HEK293 (cell line): ENCODE measurements at regions not wholly inside any gene's neighbourhood (a gene's known extent, or its start where the extent isn't known, plus 50 kb on each side); places are given as distances from the start of the nearest gene placed in this dataset.

ENCODE experiments used
- CTCF ChIA-PET: fragments of 350-600 bp; formaldehyde crosslinking; extraction: SDS; loops from one replicate; lab custom pipeline; 2021; ENCODE audit warnings: antibody characterized with exemption; lab: Yijun Ruan, JAX
- POLR2A ChIA-PET: fragments of 300-600 bp; formaldehyde crosslinking; extraction: SDS; loops from one replicate; lab custom pipeline; 2020; ENCODE audit warnings: antibody characterized with exemption, inconsistent platforms; lab: Yijun Ruan, JAX
- H3K27ac ChIP-seq: fragments of 200-500 bp; sonication (Bioruptor generic); 2 replicates; pipeline ENCODE4 v1.5.1; 2014; ENCODE audit warnings: low read depth, low read length, control low read depth, inconsistent platforms; ENCODE audit errors: extremely low read depth
- H3K36me3 ChIP-seq, 2 experiments: fragments of 200-500 bp in 1 of 2; sonication (Bioruptor generic) in 1 of 2; 1 replicate in 1 of 2; 2 replicates in 1 of 2; pipeline ENCODE4 v1.5.1; 2014 to 2017; ENCODE audit warnings: inconsistent platforms in 2 of 2, low read length in 2 of 2; ENCODE audit not compliant: control insufficient read depth in 2 of 2, insufficient read depth in 1 of 2
- H3K4me1 ChIP-seq: fragments of 200-500 bp; sonication (Bioruptor generic); 2 replicates; pipeline ENCODE4 v1.5.1; 2014; ENCODE audit warnings: mild to moderate bottlenecking, low read length, inconsistent platforms; ENCODE audit not compliant: control insufficient read depth, insufficient read depth
- H3K4me3 ChIP-seq: 2 replicates; pipeline ENCODE4 v1.5.1; 2011; ENCODE audit warnings: low read depth, mild to moderate bottlenecking, control low read depth, low read length, moderate library complexity
- H3K9me3 ChIP-seq: fragments of 200-500 bp; sonication (Bioruptor generic); 2 replicates; pipeline ENCODE4 v1.5.1; 2014; ENCODE audit warnings: low read depth, low read length, inconsistent platforms; ENCODE audit not compliant: control insufficient read depth, insufficient read depth
- KLF10 ChIP-seq: fragments of 450-650 bp; IDR thresholded peaks from 2 replicates; pipeline ENCODE4 v1.5.1; 2018; ENCODE audit warnings: missing biosample characterization, mild to moderate bottlenecking, missing genetic modification characterization
- TCF7L2 ChIP-seq: IDR thresholded peaks from 2 replicates; pipeline ENCODE4 v1.6.1; 2011; ENCODE audit warnings: low read depth, mild to moderate bottlenecking, inconsistent platforms, low read length, moderate library complexity, borderline replicate concordance
- ZFP3 ChIP-seq: fragments of 450-650 bp; formaldehyde crosslinking; IDR thresholded peaks from 2 replicates; pipeline ENCODE4 v1.5.1; 2016; ENCODE audit warnings: low read depth, missing biosample characterization, missing genetic modification characterization
- ZFP37 ChIP-seq: fragments of 450-650 bp; formaldehyde crosslinking; IDR thresholded peaks from 2 replicates; pipeline ENCODE4 v1.5.1; 2016; ENCODE audit warnings: missing biosample characterization, missing genetic modification characterization
- ZIC2 ChIP-seq: fragments of 450-650 bp; formaldehyde crosslinking; IDR thresholded peaks from 2 replicates; pipeline ENCODE4 v1.5.1; 2016; ENCODE audit warnings: missing biosample characterization, missing genetic modification characterization
- ZNF157 ChIP-seq: fragments of 450-650 bp; formaldehyde crosslinking; IDR thresholded peaks from 2 replicates; pipeline ENCODE4 v1.5.1; 2016; ENCODE audit warnings: missing biosample characterization, missing genetic modification characterization
- ZNF174 ChIP-seq: fragments of 450-650 bp; formaldehyde crosslinking; IDR thresholded peaks from 2 replicates; pipeline ENCODE4 v1.5.0; 2017; ENCODE audit warnings: missing biosample characterization, mild to moderate bottlenecking, missing genetic modification characterization
- ZNF202 ChIP-seq: fragments of 450-650 bp; formaldehyde crosslinking; IDR thresholded peaks from 2 replicates; pipeline ENCODE4 v1.5.1; 2016; ENCODE audit warnings: missing biosample characterization, missing genetic modification characterization, borderline replicate concordance
- ZNF37A ChIP-seq: fragments of 450-650 bp; IDR thresholded peaks from 2 replicates; pipeline ENCODE4 v1.5.1; 2018; ENCODE audit warnings: missing biosample characterization, missing genetic modification characterization
- ZNF404 ChIP-seq: fragments of 450-650 bp; formaldehyde crosslinking; IDR thresholded peaks from 2 replicates; pipeline ENCODE4 v1.5.1; 2017; ENCODE audit warnings: missing biosample characterization, missing genetic modification characterization
- ZNF548 ChIP-seq: fragments of 450-650 bp; formaldehyde crosslinking; IDR thresholded peaks from 2 replicates; pipeline ENCODE4 v1.5.1; 2016; ENCODE audit warnings: missing biosample characterization, missing genetic modification characterization
- ZNF585B ChIP-seq: fragments of 450-650 bp; formaldehyde crosslinking; IDR thresholded peaks from 2 replicates; pipeline ENCODE4 v1.5.1; 2016; ENCODE audit warnings: missing biosample characterization, missing genetic modification characterization
- ZNF610 ChIP-seq: fragments of 450-650 bp; formaldehyde crosslinking; IDR thresholded peaks from 2 replicates; pipeline ENCODE4 v1.5.1; 2016; ENCODE audit warnings: missing biosample characterization, missing genetic modification characterization, borderline replicate concordance
- ZNF654 ChIP-seq: fragments of 450-650 bp; formaldehyde crosslinking; IDR thresholded peaks from 2 replicates; pipeline ENCODE4 v1.5.1; 2016; ENCODE audit warnings: low read depth, missing biosample characterization, missing genetic modification characterization
- ZNF707 ChIP-seq: fragments of 450-650 bp; formaldehyde crosslinking; IDR thresholded peaks from 2 replicates; pipeline ENCODE4 v1.5.1; 2016; ENCODE audit warnings: missing biosample characterization, missing genetic modification characterization
- ZSCAN30 ChIP-seq: fragments of 450-650 bp; IDR thresholded peaks from 2 replicates; pipeline ENCODE4 v1.5.1; 2018; ENCODE audit warnings: missing biosample characterization, mild to moderate bottlenecking, missing genetic modification characterization, moderate library complexity
- TF ChIP-seq, protein P1 (sequence below): fragments of 450-650 bp; formaldehyde crosslinking; IDR thresholded peaks from 2 replicates; pipeline ENCODE4 v1.5.1; 2016; ENCODE audit warnings: missing biosample characterization, missing genetic modification characterization
- TF ChIP-seq, protein P2 (sequence below): fragments of 450-650 bp; formaldehyde crosslinking; IDR thresholded peaks from 2 replicates; pipeline ENCODE4 v1.5.1; 2016; ENCODE audit warnings: missing biosample characterization, missing genetic modification characterization
- TF ChIP-seq, protein P3 (sequence below): fragments of 450-650 bp; formaldehyde crosslinking; IDR thresholded peaks from 2 replicates; pipeline ENCODE4 v1.5.0; 2017; ENCODE audit warnings: missing biosample characterization, missing genetic modification characterization, borderline replicate concordance
- TF ChIP-seq, protein P4 (sequence below): fragments of 450-650 bp; formaldehyde crosslinking; IDR thresholded peaks from 2 replicates; pipeline ENCODE4; 2016; ENCODE audit warnings: missing biosample characterization, missing genetic modification characterization

DNA sequence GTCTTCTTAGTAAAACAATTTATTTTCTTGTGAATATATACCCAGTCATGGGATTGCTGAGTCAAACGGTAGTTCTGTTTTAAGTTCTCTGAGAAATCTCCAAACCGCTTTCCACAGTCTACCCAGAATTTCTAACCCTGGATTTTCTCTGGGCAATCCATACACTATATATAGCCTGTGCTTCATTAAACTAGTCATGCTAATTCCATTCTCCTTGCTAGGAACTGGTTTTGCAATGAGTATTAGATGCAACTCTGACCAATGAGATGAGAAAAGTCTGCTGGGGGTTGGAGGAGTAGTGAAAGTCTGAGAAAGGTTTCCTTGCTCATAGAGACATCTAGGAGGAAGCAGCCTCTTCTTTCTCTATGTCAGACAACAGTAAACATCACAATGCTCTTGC lies 196.1 kb upstream of the CDKN3 start (continued):
- TF ChIP-seq, protein P1, sequence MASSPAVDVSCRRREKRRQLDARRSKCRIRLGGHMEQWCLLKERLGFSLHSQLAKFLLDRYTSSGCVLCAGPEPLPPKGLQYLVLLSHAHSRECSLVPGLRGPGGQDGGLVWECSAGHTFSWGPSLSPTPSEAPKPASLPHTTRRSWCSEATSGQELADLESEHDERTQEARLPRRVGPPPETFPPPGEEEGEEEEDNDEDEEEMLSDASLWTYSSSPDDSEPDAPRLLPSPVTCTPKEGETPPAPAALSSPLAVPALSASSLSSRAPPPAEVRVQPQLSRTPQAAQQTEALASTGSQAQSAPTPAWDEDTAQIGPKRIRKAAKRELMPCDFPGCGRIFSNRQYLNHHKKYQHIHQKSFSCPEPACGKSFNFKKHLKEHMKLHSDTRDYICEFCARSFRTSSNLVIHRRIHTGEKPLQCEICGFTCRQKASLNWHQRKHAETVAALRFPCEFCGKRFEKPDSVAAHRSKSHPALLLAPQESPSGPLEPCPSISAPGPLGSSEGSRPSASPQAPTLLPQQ (tag by site-specific recombination), result no peak
- no peak for TF ChIP-seq ZFP37 (tag by site-specific recombination)
- TF ChIP-seq, all 188 proteins: peak for 0

DNA sequence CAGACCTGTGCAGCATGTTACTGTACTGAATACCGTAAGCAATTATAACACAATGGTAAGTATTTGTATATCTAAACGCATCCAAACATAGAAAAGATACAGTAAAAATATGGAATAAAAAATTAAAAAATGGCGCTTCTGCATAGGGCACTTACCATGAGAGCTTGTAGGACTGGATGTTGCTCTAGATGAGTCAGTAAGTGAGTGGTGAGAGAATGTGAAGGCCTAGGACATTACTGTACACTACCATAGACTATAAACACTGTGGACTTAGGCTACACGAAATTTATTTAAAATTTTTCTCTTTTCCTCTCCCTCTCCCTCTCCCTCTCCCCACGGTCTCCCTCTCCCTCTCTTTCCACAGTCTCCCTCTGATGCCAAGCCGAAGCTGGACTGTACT lies 194.5 kb upstream of the CDKN3 start:
- no peaks in the 10 kb centered on the region for H3K36me3 ChIP-seq
- no peaks in the 10 kb centered on the region for H3K4me1 ChIP-seq
- CTCF ChIA-PET, result no interaction called here
- H3K27ac ChIP-seq, result no peak overlapping the region
- H3K4me3 ChIP-seq, result no peak overlapping the region
- POLR2A ChIA-PET, result no interaction called here
- no peak for TF ChIP-seq ZNF202 (tag by site-specific recombination)
- no peak for TF ChIP-seq ZNF157
- no peak for TF ChIP-seq ZNF404 (tag by site-specific recombination)
- no peak for TF ChIP-seq ZIC2 (tag by site-specific recombination)
- TF ChIP-seq ZNF585B (tag by site-specific recombination), result no peak
- TF ChIP-seq ZNF548 (tag by site-specific recombination), result no peak
- no peak for TF ChIP-seq ZNF174
- TF ChIP-seq, protein P2, sequence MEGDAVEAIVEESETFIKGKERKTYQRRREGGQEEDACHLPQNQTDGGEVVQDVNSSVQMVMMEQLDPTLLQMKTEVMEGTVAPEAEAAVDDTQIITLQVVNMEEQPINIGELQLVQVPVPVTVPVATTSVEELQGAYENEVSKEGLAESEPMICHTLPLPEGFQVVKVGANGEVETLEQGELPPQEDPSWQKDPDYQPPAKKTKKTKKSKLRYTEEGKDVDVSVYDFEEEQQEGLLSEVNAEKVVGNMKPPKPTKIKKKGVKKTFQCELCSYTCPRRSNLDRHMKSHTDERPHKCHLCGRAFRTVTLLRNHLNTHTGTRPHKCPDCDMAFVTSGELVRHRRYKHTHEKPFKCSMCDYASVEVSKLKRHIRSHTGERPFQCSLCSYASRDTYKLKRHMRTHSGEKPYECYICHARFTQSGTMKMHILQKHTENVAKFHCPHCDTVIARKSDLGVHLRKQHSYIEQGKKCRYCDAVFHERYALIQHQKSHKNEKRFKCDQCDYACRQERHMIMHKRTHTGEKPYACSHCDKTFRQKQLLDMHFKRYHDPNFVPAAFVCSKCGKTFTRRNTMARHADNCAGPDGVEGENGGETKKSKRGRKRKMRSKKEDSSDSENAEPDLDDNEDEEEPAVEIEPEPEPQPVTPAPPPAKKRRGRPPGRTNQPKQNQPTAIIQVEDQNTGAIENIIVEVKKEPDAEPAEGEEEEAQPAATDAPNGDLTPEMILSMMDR (tag by site-specific recombination), result no peak
- no peak for TF ChIP-seq KLF10 (tag by site-specific recombination)
- no peak for TF ChIP-seq ZFP3
- TF ChIP-seq ZNF654 (tag by site-specific recombination), result no peak
- TF ChIP-seq ZNF610 (tag by site-specific recombination), result no peak
- TF ChIP-seq ZNF707, result no peak
- TF ChIP-seq, protein P3, sequence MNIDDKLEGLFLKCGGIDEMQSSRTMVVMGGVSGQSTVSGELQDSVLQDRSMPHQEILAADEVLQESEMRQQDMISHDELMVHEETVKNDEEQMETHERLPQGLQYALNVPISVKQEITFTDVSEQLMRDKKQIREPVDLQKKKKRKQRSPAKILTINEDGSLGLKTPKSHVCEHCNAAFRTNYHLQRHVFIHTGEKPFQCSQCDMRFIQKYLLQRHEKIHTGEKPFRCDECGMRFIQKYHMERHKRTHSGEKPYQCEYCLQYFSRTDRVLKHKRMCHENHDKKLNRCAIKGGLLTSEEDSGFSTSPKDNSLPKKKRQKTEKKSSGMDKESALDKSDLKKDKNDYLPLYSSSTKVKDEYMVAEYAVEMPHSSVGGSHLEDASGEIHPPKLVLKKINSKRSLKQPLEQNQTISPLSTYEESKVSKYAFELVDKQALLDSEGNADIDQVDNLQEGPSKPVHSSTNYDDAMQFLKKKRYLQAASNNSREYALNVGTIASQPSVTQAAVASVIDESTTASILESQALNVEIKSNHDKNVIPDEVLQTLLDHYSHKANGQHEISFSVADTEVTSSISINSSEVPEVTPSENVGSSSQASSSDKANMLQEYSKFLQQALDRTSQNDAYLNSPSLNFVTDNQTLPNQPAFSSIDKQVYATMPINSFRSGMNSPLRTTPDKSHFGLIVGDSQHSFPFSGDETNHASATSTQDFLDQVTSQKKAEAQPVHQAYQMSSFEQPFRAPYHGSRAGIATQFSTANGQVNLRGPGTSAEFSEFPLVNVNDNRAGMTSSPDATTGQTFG (tag by site-specific recombination), result no peak
- TF ChIP-seq ZSCAN30 (tag by site-specific recombination), result no peak
- no peak for TF ChIP-seq ZNF37A
- TF ChIP-seq, protein P4, sequence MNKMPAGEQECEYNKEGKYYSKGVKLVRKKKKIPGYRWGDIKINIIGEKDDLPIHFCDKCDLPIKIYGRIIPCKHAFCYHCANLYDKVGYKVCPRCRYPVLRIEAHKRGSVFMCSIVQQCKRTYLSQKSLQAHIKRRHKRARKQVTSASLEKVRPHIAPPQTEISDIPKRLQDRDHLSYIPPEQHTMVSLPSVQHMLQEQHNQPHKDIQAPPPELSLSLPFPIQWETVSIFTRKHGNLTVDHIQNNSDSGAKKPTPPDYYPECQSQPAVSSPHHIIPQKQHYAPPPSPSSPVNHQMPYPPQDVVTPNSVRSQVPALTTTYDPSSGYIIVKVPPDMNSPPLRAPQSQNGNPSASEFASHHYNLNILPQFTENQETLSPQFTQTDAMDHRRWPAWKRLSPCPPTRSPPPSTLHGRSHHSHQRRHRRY (tag by site-specific recombination), result no peak
- no peak for TF ChIP-seq TCF7L2
- TF ChIP-seq, all 188 proteins: peak for 0
- H3K9me3 ChIP-seq, result no peaks in the 10 kb centered on the region
